Neuron (in vitro differentiated cells): ENCODE measurements at regions not wholly inside any gene's neighbourhood (a gene's known extent, or its start where the extent isn't known, plus 50 kb on each side); places are given as distances from the start of the nearest gene placed in this dataset.
"Not testable (repeated sequence)": the region's sequence is repeated elsewhere in the genome, so short reads cannot be mapped to it uniquely, and the experiment has no call there.

Source experiments
- H2AFZ ChIP-seq: one replicate; pipeline ENCODE4 v1.6.1; 2013; ENCODE audit warnings: low read depth, mild to moderate bottlenecking, inconsistent platforms, low read length, moderate library complexity
- H3K27me3 ChIP-seq: one replicate; pipeline ENCODE4 v1.6.1; 2013; ENCODE audit warnings: low read length; ENCODE audit not compliant: insufficient read depth
- H3K36me3 ChIP-seq: one replicate; pipeline ENCODE4 v1.6.1; 2013; ENCODE audit warnings: low read length; ENCODE audit not compliant: insufficient read depth
- H3K4me1 ChIP-seq: one replicate; pipeline ENCODE4 v1.6.1; 2013; ENCODE audit warnings: low read length; ENCODE audit not compliant: insufficient read depth
- H3K4me3 ChIP-seq: 2 replicates; pipeline ENCODE4 v1.5.1; 2013; ENCODE audit warnings: mild to moderate bottlenecking, low read length, moderate library complexity
- H3K9me3 ChIP-seq: one replicate; pipeline ENCODE4 v1.6.1; 2013; ENCODE audit warnings: low read length

DNA sequence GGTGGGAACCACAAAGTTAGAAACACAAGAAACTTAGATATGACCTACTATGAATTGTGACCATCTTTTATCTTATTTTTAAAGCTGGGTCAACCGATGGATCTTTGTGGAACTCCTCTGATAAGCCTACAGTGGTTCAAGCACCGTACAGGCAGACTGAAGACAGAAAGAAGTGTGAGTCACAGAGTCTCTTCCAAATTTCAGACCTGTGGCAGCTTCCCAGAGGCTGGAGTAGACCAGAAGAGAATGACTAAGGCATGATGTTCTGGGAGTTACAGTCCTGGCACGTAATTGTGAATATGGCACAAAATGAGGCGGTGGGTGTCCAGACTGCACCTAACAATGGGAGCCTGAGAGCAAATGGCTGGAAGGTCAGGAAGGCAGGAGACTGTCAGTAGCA is 70.0 kb downstream of the LMO4 start:
- Histone ChIP-seq H2AFZ (no peak overlapping the region), H3K4me3 (no peak overlapping the region), H3K27me3 (no peaks in the 10 kb centered on the region), H3K36me3 (no peaks in the 10 kb centered on the region), H3K9me3 (no peaks in the 10 kb centered on the region), H3K4me1 (peaks cover 26% of the 10 kb centered on the region)

DNA sequence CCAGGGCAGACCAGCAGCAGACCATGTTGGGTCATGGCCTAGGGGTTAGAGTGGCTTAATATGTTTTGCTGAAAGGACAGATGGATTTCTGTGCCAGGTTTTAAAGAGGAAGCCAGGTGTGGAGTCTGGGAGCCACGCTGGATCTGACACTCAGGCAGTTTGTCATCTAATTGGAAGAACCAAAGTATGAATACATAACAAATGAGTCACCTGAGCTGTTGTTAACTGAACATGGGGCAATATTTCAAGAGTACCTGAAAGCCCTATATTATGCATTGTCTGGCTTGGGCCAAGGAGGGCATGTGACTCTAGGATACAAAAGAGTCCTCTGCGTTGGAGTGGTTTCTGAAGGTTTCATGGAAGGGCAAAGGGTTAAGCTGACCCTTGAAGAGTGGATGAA is 70.6 kb downstream of the LMO4 start:
- no peaks in the 10 kb centered on the region for H3K27me3 ChIP-seq
- no peak overlapping the region for H3K4me3 ChIP-seq
- peaks cover 26% of the 10 kb centered on the region for H3K4me1 ChIP-seq
- no peaks in the 10 kb centered on the region for H3K36me3 ChIP-seq
- no peaks in the 10 kb centered on the region for H3K9me3 ChIP-seq
- no peak overlapping the region for H2AFZ ChIP-seq

DNA sequence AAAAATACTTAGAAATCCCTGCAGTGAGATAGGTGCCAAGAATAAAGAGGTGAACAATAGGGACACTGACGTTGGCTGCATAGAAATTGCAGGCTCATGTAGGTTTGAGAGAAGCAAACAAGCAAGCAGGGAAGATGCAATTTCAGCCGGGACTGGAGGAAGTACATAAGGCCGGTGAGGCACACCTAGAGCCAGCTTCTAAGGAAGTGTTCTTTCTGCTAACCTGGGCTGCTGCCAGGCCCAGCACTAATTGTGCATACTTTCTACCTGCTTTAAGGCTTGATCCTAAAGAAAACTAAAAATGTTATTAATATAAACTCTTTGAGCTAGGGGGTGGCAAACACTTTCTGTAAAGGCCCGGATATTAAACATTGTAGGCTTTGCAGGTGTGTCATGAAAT is 71.0 kb downstream of the LMO4 start:
- Histone ChIP-seq H3K36me3 (no peaks in the 10 kb centered on the region), H3K9me3 (no peaks in the 10 kb centered on the region), H3K27me3 (no peaks in the 10 kb centered on the region), H2AFZ (no peak overlapping the region), H3K4me3 (no peak overlapping the region), H3K4me1 (peaks cover 26% of the 10 kb centered on the region)

DNA sequence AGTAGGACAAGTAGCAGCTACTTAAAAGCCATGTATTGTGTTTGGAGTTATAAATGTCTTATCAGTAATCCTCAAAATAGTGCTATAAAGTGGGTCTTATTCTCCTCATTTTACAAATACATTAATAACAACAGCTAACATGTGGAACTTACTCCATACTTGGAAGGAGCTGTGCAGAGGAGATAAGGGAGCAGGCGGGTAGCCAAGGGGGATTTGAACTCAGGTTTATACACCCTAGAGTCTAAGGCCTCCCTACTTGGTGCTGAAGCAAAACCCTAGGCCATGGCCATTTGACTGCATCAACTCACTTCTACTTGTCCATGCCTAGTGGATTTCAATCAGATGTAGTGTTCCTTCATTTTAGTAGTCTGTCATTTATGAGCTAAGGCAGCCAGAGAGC is 72.1 kb downstream of the LMO4 start:
- no peaks in the 10 kb centered on the region for H3K36me3 ChIP-seq
- H3K27me3 ChIP-seq, result no peaks in the 10 kb centered on the region
- no peak overlapping the region for H2AFZ ChIP-seq
- H3K9me3 ChIP-seq, result no peaks in the 10 kb centered on the region
- H3K4me1 ChIP-seq, result peaks cover 26% of the 10 kb centered on the region
- H3K4me3 ChIP-seq, result no peak overlapping the region

DNA sequence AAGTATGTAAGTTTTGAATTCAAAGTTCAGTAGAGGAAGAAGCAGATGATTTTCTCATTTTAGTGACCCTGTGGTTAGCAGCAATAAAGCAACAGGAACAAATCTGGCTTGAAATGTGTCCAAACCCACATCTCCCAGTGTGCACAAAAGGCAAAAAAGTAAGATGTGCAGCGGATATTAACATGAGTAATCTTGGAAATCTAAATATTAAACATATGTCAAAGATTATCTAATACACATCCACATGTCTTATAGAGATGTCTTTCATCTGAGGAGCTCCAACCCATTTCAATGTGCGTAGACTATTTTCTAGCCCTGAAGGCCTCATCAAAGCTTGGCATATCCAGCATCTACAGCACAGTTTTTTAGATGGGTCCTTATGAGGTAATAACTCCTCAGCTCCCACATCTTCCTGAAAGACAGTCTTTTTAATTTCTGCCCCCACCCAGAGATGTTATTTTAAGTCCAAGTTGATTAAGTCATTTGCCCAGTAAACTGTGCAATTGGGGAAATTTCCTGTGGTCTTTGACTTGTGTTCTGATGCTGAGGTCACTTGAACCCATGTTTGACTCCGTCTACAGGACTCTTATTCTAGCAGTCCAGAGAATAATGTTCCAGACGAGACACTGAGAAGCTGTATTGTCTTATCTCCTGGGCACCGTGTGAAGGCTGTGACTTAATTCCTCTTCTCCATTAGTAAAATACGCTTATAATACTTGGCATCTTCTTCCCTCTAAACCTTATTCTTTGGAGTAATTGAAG is 73.7 kb downstream of the LMO4 start:
- Histone ChIP-seq H2AFZ (no peak overlapping the region), H3K4me3 (no peak overlapping the region), H3K36me3 (no peaks in the 10 kb centered on the region), H3K9me3 (no peaks in the 10 kb centered on the region), H3K27me3 (no peaks in the 10 kb centered on the region), H3K4me1 (peaks cover 26% of the 10 kb centered on the region)

DNA sequence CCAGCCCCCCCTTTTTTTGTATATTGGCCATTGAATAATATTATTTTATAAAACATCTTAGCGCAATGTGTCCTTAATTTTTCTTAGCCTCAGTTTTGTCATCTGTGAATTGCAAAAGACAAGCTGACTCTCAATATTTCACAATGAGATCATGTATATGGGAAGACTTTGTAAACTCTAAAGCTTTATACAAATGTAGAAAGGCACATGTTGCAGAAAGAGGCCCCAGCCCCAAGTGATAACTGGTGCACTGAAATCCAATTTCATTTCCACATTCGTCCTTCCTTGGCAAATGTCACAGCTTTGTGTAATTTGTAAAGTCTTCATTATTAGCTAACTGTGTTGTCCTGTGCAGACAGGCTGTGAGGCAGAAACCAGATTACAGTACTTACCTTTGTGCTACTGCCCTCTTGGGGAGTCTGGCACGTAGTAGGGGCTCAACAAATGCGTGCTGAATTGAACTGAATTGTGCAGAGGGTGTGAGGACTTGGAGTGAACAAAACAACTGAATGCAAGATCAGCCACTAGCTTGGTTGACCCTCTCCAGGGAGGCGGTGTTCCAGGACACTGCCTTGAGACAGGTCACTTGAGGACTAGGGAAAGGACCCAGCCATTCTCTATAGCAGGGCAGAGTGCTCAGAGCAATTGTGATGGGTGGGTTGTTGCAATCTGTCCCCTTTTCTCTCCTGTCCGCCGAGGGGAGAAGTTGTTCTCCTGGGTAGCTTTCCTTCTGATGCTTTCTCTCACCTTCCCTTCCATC is 74.6 kb downstream of the LMO4 start:
- H3K4me1 ChIP-seq, result peaks cover 26% of the 10 kb centered on the region
- H3K4me3 ChIP-seq, result no peak overlapping the region

DNA sequence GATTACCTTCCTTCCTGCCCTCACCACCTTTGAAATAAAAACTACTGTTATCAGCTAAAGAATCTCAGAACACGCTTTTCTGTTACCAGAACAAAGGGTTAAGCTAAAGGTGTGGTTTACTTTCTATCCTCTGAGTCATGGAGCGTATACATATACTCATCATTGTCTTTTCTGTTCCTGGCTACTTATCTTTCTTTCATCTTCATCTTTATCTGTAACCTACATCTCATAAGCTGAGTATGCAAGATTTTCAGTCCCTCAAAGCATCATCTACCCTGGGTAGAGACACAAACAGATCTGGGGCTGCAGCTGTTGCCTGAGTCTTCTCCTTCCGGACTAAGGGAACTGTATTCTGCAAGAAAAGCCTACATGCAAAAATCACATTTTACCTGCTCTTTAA is 75.6 kb downstream of the LMO4 start:
- Histone ChIP-seq H3K4me1 (peaks cover 22% of the 10 kb centered on the region), H3K27me3 (no peaks in the 10 kb centered on the region), H2AFZ (no peak overlapping the region), H3K36me3 (no peaks in the 10 kb centered on the region), H3K9me3 (no peaks in the 10 kb centered on the region), H3K4me3 (no peak overlapping the region)

More for the DNA sequence above, 74.6 kb downstream of the LMO4 start:
- Histone ChIP-seq H3K9me3 (no peaks in the 10 kb centered on the region), H2AFZ (no peak overlapping the region), H3K27me3 (no peaks in the 10 kb centered on the region), H3K36me3 (no peaks in the 10 kb centered on the region)

DNA sequence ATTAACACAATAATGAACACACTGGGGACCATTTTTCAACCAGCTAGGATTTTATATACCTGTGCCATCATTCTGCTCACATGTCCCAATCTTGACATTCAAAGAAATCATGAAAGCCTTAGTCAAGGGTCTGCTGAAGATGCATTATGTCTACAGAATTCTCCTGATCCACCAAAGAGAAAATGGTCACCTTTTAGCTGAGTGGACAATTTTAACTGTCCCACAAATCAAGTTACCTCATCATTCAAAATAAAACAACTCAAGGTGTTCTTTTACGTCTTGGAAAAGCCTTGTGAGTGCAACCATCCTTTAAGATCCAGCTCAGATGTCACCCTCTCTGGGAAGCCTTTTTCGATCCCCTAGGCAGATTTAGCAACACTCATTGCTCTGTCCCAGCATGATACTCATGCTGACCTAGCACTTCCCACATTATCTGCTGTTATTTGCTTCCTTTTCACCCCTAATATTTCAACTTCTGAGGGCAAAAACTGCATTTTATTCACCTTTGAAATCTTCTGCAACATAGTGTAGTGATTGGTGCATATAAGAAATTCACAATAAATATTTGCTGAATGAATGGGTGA is 80.1 kb downstream of the LMO4 start:
- Histone ChIP-seq H3K36me3 (no peaks in the 10 kb centered on the region), H3K4me3 (no peak overlapping the region), H2AFZ (no peak overlapping the region), H3K27me3 (no peaks in the 10 kb centered on the region), H3K4me1 (no peaks in the 10 kb centered on the region), H3K9me3 (no peaks in the 10 kb centered on the region)

DNA sequence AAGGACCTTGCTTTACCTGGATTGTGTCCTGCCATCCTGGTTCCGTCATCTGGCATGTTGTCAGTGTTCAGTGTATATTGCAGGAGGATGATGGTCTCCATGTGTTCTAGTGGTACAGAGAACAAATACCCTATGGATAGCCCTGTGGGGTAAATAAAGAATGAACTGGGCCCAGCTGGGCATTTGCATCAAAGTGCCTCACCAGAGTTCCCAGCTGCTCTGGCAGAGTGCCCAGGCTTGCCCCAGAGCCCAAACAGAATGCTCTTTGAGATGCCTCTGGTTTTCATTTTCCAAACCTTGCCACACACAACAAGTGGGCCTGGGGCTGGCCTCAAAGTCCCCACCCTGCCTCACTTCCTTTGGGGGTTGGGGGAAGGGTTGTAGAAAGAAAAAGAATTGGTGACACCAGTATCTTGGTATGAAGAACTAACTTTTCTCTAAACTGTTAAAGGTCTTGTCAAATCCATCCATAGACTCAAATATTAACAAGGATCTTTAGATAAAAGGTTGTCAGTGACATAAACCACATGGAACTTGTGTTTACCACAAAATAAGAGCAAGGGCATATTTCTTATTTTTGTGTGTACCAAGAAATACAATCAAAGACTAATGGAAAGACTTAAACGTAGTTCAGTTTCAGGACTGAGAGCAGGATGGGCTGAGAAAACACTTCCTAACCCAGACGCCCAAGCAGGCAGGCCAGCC is 82.2 kb downstream of the LMO4 start:
- H2AFZ ChIP-seq, result no peak overlapping the region
- no peaks in the 10 kb centered on the region for H3K4me1 ChIP-seq
- no peak overlapping the region for H3K4me3 ChIP-seq
- no peaks in the 10 kb centered on the region for H3K27me3 ChIP-seq
- H3K36me3 ChIP-seq, result no peaks in the 10 kb centered on the region
- no peaks in the 10 kb centered on the region for H3K9me3 ChIP-seq

DNA sequence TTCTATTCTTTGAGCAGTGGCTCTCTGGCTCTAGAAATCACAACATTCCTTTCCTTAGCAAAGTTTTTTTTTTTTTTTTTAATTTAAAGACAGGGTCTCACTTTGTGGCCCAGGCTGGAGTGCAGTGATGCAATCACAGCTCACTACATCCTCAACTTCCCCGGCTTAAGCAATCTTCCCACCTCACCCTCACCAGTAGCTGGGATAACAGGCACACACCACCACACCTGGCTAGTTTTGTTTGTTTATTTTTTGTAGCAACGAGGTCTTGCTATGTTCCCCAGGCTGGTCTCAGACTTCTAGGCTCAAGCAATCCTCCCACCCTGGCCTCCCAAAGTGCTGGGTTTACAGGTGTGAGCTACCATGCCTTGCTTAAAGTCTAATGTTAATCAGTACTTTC is 85.2 kb downstream of the LMO4 start:
- not testable (repeated sequence) for H3K9me3 ChIP-seq, H3K27me3 ChIP-seq, H2AFZ ChIP-seq, H3K4me3 ChIP-seq, H3K4me1 ChIP-seq, H3K36me3 ChIP-seq

DNA sequence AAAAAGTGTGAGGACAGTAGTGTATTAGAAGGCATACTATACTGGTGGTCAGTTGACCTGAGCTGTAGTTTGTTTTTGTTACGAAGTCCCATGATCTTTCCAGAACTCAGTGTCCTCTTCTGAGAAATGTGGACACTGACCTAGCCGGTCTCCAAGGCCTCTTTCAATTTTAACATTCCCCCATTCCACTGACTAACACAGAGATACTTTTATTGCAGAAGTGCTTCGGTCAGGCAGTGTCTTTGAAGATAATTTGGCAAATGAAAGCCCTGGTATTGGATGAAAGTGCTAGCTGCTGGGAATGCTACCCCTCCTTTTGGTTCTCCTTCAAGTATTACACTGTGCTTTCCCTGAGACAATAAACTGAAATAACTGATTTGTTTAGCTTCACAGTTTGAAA is 89.4 kb downstream of the LMO4 start:
- H3K4me1 ChIP-seq, result no peaks in the 10 kb centered on the region
- H3K9me3 ChIP-seq, result no peaks in the 10 kb centered on the region
- H3K36me3 ChIP-seq, result no peaks in the 10 kb centered on the region
- H3K27me3 ChIP-seq, result no peaks in the 10 kb centered on the region
- no peak overlapping the region for H3K4me3 ChIP-seq
- no peak overlapping the region for H2AFZ ChIP-seq

DNA sequence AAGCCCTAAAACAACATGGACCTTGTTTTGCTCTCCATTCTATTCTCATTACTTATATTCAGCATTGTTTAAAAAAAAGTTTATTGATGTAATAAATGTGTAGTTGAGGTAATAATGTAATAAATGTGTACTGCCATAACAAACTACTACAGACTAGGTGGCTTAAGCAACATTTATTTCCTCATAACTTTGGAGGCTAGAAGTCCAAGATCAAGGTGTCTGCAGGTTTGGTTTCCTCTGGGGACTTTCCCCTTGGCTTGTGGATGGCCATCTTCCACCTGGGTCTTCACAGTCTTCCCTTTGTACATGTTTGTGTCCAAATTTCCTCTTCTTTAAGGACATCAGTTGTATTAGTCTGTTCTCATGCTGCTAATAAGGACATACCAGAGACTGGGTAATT is 93.1 kb downstream of the LMO4 start:
- H3K9me3 ChIP-seq, result no peaks in the 10 kb centered on the region
- H3K4me1 ChIP-seq, result no peaks in the 10 kb centered on the region
- no peak overlapping the region for H3K4me3 ChIP-seq
- no peaks in the 10 kb centered on the region for H3K36me3 ChIP-seq
- H3K27me3 ChIP-seq, result no peaks in the 10 kb centered on the region
- no peak overlapping the region for H2AFZ ChIP-seq

DNA sequence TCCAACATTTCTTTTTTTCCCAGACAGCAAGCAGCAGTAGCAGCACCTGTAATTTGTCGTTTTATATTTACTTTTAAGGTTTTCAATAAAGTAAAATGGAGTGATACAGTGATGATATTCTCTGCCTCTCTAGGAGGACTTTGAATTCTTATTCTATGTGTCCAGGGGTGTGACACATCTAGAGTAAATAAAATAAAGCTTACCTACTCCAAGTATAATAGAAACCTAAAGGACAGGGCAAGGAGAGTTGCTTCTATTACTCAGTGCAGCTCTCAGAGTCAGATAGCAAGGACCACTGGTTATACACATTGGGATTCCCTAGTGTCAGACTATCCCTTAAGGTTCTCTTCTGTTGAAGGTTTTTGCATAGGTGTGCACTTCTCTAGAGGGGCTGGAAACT is 95.9 kb downstream of the LMO4 start:
- H3K4me1 ChIP-seq, result peaks cover 10% of the 10 kb centered on the region
- H3K36me3 ChIP-seq, result no peaks in the 10 kb centered on the region
- no peaks in the 10 kb centered on the region for H3K27me3 ChIP-seq
- H2AFZ ChIP-seq, result no peak overlapping the region
- no peak overlapping the region for H3K4me3 ChIP-seq
- H3K9me3 ChIP-seq, result no peaks in the 10 kb centered on the region
